PC-9 (cell line): ENCODE measurements at regions not wholly inside any gene's neighbourhood (a gene's known extent, or its start where the extent isn't known, plus 50 kb on each side); places are given as distances from the start of the nearest gene placed in this dataset.

Experiments used
- CTCF ChIP-seq: fragments of 200-600 bp; sonication (generic); conservative IDR thresholded peaks from 2 replicates; pipeline ENCODE4 v1.6.1; 2017; ENCODE audit warnings: mixed run types, antibody characterized with exemption, mild to moderate bottlenecking, moderate library complexity
- EZH2 ChIP-seq: fragments of 200-600 bp; sonication (generic); IDR thresholded peaks from 2 replicates; pipeline ENCODE4 v1.8.0; 2017; ENCODE audit warnings: antibody characterized with exemption, low read depth

DNA sequence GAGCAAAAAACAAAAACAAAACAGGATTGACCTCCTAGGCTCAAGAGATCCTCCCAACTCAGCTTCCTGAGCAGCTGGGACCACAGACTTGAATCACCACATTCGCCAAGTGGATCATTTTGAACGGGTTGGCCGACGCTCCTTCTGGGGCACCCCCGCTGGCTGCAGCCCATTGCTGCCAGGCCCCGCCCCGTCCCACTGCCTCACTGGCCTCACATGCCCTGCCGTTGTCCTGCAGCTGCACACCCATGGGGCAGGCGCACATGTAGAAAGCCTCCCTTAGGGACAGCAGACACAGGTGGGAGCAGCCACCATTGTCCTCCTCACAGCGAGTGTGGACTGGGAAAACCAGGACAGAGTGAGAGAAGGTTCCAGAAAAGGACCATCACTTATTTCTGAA, 154.5 kb downstream of the CRYBB2 start:
- TF ChIP-seq CTCF (no peak), EZH2 (no peak)
